OCI-LY7 (cell line): ENCODE measurements at regions not wholly inside any gene's neighbourhood (a gene's known extent, or its start where the extent isn't known, plus 50 kb on each side); places are given as distances from the start of the nearest gene placed in this dataset.

Source experiments
- BruUV-seq: library from RNA; stranded (reverse); fragments of 400-500 nt; replicated peaks from 2 replicates; lab custom pipeline; 2021; lab: Mats Ljungman, UMichigan
- CTCF ChIA-PET: fragments of 300-600 bp; sonication (Branson Sonifier 250); formaldehyde crosslinking; loops from one replicate; lab custom pipeline; 2022; ENCODE audit warnings: antibody characterized with exemption; ENCODE audit not compliant: unreplicated experiment; lab: Charles Lee
- POLR2A ChIA-PET: fragments of 300-600 bp; sonication (Branson Sonifier 250); formaldehyde crosslinking; loops from one replicate; lab custom pipeline; 2022; ENCODE audit warnings: antibody characterized with exemption; lab: Charles Lee
- DNase-seq: peaks from one replicate; pipeline ENCODE4 v3.0.0-alpha.2; 2015; ENCODE audit warnings: low spot score
- H2AFZ ChIP-seq: fragments of 200-600 bp; sonication (generic), shearing (Covaris generic); 2 replicates; pipeline ENCODE4 v1.6.1; 2014; ENCODE audit warnings: mild to moderate bottlenecking, antibody characterized with exemption, low read length, moderate library complexity
- H3K27ac ChIP-seq: fragments of 200-600 bp; sonication (generic); 2 replicates; pipeline ENCODE4 v1.5.1; 2014; ENCODE audit warnings: mixed run types, low read depth, mild to moderate bottlenecking, moderate library complexity, low read length, inconsistent platforms; ENCODE audit not compliant: poor library complexity, severe bottlenecking
- H3K36me3 ChIP-seq: fragments of 200-600 bp; sonication (generic); 2 replicates; pipeline ENCODE4 v1.6.1; 2014; ENCODE audit warnings: mild to moderate bottlenecking, antibody characterized with exemption, low read length, moderate library complexity, mixed read lengths; ENCODE audit not compliant: insufficient read depth
- H3K4me1 ChIP-seq: fragments of 200-600 bp; sonication (generic); 2 replicates; pipeline ENCODE4 v1.5.1; 2014; ENCODE audit warnings: mild to moderate bottlenecking, low read length; ENCODE audit not compliant: insufficient read depth, poor library complexity, severe bottlenecking
- H3K4me2 ChIP-seq: fragments of 200-600 bp; sonication (generic); 2 replicates; pipeline ENCODE4 v1.6.1; 2014; ENCODE audit warnings: mild to moderate bottlenecking, low read length
- H3K4me3 ChIP-seq: fragments of 200-600 bp; sonication (generic); 2 replicates; pipeline ENCODE4 v1.5.1; 2014; ENCODE audit warnings: mild to moderate bottlenecking, low read depth, low read length; ENCODE audit not compliant: poor library complexity, severe bottlenecking
- H3K79me2 ChIP-seq: fragments of 200-600 bp; sonication (generic); 2 replicates; pipeline ENCODE4 v1.6.1; 2016; ENCODE audit warnings: low read depth, mild to moderate bottlenecking, low read length, moderate library complexity, mixed read lengths; ENCODE audit not compliant: insufficient read depth
- H3K9me2 ChIP-seq: fragments of 200-600 bp; sonication (generic); 2 replicates; pipeline ENCODE4 v1.6.1; 2016; ENCODE audit warnings: mild to moderate bottlenecking, low read length, mixed read lengths; ENCODE audit not compliant: insufficient read depth
- H3K9me3 ChIP-seq: fragments of 200-600 bp; sonication (generic); 2 replicates; pipeline ENCODE4 v1.6.1; 2014; ENCODE audit warnings: mild to moderate bottlenecking, mixed run types, low read length, mixed read lengths
- H4K20me1 ChIP-seq: fragments of 200-600 bp; sonication (generic); 2 replicates; pipeline ENCODE4 v1.6.1; 2014; ENCODE audit warnings: mild to moderate bottlenecking, antibody characterized with exemption, low read length, moderate library complexity, mixed read lengths; ENCODE audit not compliant: insufficient read depth
- CTCF ChIP-seq: fragments of 200-600 bp; sonication (generic); conservative IDR thresholded peaks from 2 replicates; pipeline ENCODE4 v1.5.1; 2014; ENCODE audit warnings: mild to moderate bottlenecking, antibody characterized with exemption, low read length, moderate library complexity, mixed read lengths
- EZH2phosphoT487 ChIP-seq: fragments of 200-600 bp; sonication (generic); IDR thresholded peaks from 2 replicates; pipeline ENCODE4 v1.6.1; 2018; ENCODE audit warnings: low read depth, borderline replicate concordance, mild to moderate bottlenecking, mixed run types, antibody characterized with exemption, low read length, moderate library complexity, mixed read lengths
- intact Hi-C: fragments of 100-400 bp; cut with micrococcal nuclease; formaldehyde crosslinking; loops from one replicate; pipeline ENCODE4 v1.10.0; 2022; ENCODE audit not compliant: unreplicated experiment

DNA sequence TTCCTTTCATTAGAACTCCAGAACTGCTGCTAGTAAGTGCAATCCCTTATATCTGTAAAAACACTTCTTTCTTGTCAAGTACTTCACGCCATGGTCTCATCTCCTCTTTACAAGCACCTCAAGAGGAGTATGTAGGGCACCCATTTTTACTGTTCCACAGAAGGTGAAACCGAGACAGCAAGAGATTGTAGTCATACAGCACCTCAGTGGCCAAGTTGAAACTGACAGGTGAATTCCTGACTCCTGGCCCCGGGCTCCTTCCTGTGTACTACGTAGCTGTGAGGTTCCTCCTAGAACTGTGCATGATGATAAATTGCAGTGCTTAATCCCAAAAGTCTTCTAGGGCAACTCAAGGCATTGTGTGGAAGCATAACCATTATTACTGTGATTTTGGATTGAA lies 131.5 kb upstream of the MEIS1 start:
- TF ChIP-seq EZH2phosphoT487 (no peak), CTCF (no peak)
- Histone ChIP-seq H3K4me3 (no peak overlapping the region), H3K4me1 (no peaks in the 10 kb centered on the region), H3K9me3 (no peaks in the 10 kb centered on the region), H3K36me3 (no peaks in the 10 kb centered on the region), H3K4me2 (no peak overlapping the region), H3K27ac (no peak overlapping the region), H3K79me2 (no peaks in the 10 kb centered on the region), H2AFZ (no peak overlapping the region), H4K20me1 (no peaks in the 10 kb centered on the region), H3K9me2 (no peaks in the 10 kb centered on the region)
- no peak for DNase-seq
- POLR2A ChIA-PET, result no interaction called here
- intact Hi-C loops, result no loop called here
- BruUV-seq, result no TSS peak
- CTCF ChIA-PET, result no interaction called here

- TF ChIP-seq EZH2phosphoT487 (no peak), CTCF (no peak)
- POLR2A ChIA-PET, result interaction anchor here (0.7 kb wide), 1 partner anchor 28 kb away, joined by 3 read pairs; no protein-coding TSS in a partner anchor
- Histone ChIP-seq H3K4me1 (no peaks in the 10 kb centered on the region), H3K4me3 (no peak overlapping the region), H3K4me2 (no peak overlapping the region), H3K27ac (no peak overlapping the region), H4K20me1 (no peaks in the 10 kb centered on the region), H3K79me2 (no peaks in the 10 kb centered on the region), H3K36me3 (no peaks in the 10 kb centered on the region), H3K9me3 (no peaks in the 10 kb centered on the region), H3K9me2 (no peaks in the 10 kb centered on the region), H2AFZ (no peak overlapping the region)
- CTCF ChIA-PET, result no interaction called here
- DNase-seq, result no peak
- no TSS peak for BruUV-seq
- intact Hi-C loops, result no loop called here
Observed at GRCh38 chr2:66301767-66302140, 133.2 kb upstream of the MEIS1 start.

DNA sequence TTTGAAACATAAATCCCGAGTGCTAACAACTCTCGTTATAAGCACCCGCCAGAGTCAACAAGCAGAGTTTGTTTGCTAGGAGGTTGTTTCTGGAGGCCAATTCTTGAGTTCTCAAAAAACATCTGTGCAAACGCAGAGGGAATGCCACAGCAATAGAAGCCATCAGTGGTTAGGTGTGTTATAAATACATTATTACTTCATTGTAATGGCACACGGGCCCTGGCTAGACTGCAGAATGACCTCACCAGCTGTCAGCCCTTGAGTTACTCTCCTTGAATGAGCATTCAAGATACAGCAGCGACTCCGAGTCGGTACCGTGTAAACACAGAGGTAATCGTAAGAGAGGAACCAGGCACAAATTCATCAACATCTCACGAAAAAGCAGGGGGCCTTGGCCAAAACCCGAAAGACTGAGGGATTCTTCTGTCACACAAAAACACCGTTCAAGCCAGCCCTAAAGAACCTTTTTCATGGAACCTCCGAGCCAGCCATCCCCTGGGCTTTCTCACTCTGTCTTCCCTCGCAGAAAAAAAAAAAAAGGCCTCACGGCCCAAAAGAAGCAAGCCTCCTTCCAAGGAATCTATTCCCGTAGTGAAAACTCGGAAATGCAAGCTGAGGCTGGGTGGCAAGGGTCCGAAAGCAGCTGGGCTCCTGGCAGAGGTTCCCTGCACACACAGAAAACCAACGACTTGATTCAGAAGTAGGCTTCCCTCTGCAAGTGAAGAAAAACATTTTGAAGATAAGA lies 133.7 kb upstream of the MEIS1 start:
- no peaks in the 10 kb centered on the region for H4K20me1 ChIP-seq
- H3K4me1 ChIP-seq, result no peaks in the 10 kb centered on the region
- H2AFZ ChIP-seq, result no peak overlapping the region
- TF ChIP-seq EZH2phosphoT487, result no peak
- no peak for TF ChIP-seq CTCF
- H3K4me2 ChIP-seq, result no peak overlapping the region
- intact Hi-C loops, result no loop called here
- H3K4me3 ChIP-seq, result no peak overlapping the region
- no peak for DNase-seq
- no peaks in the 10 kb centered on the region for H3K9me2 ChIP-seq
- no peaks in the 10 kb centered on the region for H3K36me3 ChIP-seq
- no TSS peak for BruUV-seq
- no peak overlapping the region for H3K27ac ChIP-seq
- no peaks in the 10 kb centered on the region for H3K79me2 ChIP-seq
- POLR2A ChIA-PET, result interaction anchor here (0.6 to 0.9 kb wide), 3 partner anchors 28 to 225 kb away, joined by 3 to 4 read pairs (median 4); no protein-coding TSS in a partner anchor
- no peaks in the 10 kb centered on the region for H3K9me3 ChIP-seq
- CTCF ChIA-PET, result no interaction called here
